Stimulated activated CD8-positive, alpha-beta memory T cell treated with anti-CD3 and anti-CD28 coated beads, Interleukin-12 subunit alpha, Interleukin-12 subunit beta, amount 100 ng/mL, for 1 hour (primary cell): ENCODE measurements at regions not wholly inside any gene's neighbourhood (a gene's known extent, or its start where the extent isn't known, plus 50 kb on each side); places are given as distances from the start of the nearest gene placed in this dataset.
"Not testable (repeated sequence)": the region's sequence is repeated elsewhere in the genome, so short reads cannot be mapped to it uniquely, and the experiment has no call there.

ENCODE experiments used
- DNase-seq: peaks from one replicate; pipeline ENCODE4 v3.0.0-alpha.2; 2020; ENCODE audit warnings: low read depth

- DNase-seq = no peak
Observed at GRCh38 chr7:66503551-66504031, 125.1 kb upstream of the KCTD7 start.

GRCh38 chr7:66504131-66504530 is 124.5 kb upstream of the KCTD7 start:
- DNase-seq = no peak

- DNase-seq = no peak
Observed at GRCh38 chr7:66505009-66505408, 123.7 kb upstream of the KCTD7 start.

- DNase-seq = no peak
Observed at GRCh38 chr7:66505531-66506451, 122.9 kb upstream of the KCTD7 start.

- DNase-seq = not testable (repeated sequence)
Observed at GRCh38 chr7:66506703-66507102, 122.0 kb upstream of the KCTD7 start.

DNA sequence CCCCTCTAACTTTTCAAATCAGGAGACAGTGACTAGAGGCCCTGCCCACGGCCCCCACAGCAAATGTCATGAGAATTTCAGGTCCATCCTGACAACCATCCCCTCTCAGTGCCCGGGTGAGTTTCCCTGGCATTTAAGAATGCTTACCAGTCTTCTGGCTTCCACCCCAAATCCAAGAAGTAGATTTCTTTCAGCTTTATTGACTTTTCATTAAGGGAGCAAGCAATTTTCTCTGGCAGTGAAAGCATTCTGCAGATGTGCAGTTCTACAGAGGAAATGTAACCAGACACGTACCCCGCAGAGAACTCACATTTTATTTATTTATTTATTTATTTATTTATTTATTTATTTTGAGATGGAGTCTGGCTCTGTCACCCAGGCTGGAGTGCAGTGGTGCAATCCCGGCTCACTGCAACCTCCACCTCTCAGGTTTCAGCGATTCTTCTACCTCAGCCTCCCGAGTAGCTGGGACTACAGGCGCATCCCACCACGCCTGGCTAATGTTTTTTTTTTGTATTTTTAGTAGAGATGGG is 120.9 kb upstream of the KCTD7 start:
- no peak for DNase-seq

DNA sequence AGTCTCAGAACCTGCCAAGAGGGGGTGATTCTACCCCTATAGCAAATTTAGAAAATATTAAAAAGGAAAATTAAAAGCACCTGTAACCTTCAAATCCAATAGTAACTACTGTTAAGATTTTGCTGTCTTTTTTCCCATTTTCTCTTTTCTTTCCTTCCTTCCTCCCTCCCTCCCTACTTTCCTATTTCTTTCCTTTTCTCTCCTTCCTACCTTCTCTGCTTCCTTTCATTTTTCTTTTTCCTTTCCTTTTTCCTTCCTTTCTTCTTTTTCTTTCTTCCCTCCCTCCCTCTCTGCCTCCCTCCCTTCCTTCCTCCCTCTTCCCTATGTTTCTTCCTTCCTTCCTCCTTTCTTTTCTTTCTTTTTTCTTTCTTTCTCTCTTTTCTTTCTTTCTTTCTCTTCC is 120.2 kb upstream of the KCTD7 start:
- DNase-seq = no peak

- DNase-seq = no peak
Observed at GRCh38 chr7:66514050-66514449, 114.6 kb upstream of the KCTD7 start.

GRCh38 chr7:66517212-66517909 is 111.3 kb upstream of the KCTD7 start:
- no peak for DNase-seq

- no peak for DNase-seq
Observed at GRCh38 chr7:66518151-66518691, 110.5 kb upstream of the KCTD7 start.

- DNase-seq = no peak
Observed at GRCh38 chr7:66521675-66522074, 107.0 kb upstream of the KCTD7 start.

GRCh38 chr7:66522518-66522917 is 106.2 kb upstream of the KCTD7 start:
- DNase-seq = no peak

GRCh38 chr7:66523409-66523808 is 105.3 kb upstream of the KCTD7 start:
- no peak for DNase-seq

GRCh38 chr7:66524738-66525137 is 103.9 kb upstream of the KCTD7 start:
- DNase-seq = no peak

GRCh38 chr7:66526782-66527181 is 101.9 kb upstream of the KCTD7 start:
- not testable (repeated sequence) for DNase-seq

DNA sequence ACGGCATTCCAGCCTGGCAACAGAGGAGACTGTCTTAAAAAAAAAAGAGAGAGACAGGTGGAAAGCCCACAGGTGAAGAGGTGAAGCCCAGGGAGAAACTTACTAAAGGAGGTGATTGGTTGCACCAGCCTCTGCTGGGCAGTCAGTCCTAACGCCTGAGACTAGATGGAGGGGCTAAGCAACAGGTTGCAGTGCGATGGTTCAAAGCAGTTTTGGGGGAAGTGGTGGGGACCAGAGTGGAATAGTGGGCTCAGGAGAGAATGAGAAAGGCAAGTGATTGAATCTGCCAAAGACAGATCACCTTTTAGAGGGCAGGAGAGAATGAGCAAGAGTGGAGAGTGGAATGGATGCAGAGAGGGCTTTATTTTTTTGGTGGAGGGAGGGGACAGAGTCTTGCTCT is 100.0 kb upstream of the KCTD7 start:
- DNase-seq = no peak

GRCh38 chr7:66529883-66530610 is 98.6 kb upstream of the KCTD7 start:
- no peak for DNase-seq

- no peak for DNase-seq
Observed at GRCh38 chr7:66535414-66536329, 93.0 kb upstream of the KCTD7 start.

DNA sequence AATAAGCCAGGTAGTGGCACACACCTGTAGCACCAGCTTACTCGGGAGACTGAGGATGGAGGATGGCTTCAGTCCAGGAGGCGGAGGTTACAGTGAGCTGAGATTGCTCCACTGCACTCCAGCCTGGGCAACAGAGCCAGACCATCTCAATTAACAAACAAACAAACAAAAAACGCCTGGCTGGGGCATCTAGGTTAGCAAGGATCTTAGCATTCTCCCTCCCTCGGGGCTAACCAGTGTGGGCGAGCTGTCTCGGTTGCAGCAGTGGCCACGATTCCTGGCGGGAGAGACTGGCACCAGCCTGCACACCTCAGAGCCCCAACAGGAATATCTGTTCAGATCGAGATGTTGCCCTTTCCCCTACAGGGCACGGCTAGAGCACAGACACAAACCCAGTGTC is 91.3 kb upstream of the KCTD7 start:
- no peak for DNase-seq

GRCh38 chr7:66537876-66538275 is 90.8 kb upstream of the KCTD7 start:
- no peak for DNase-seq

GRCh38 chr7:66539264-66539623 is 89.4 kb upstream of the KCTD7 start:
- no peak for DNase-seq
